GM10248 (cell line): ENCODE measurements at regions not wholly inside any gene's neighbourhood (a gene's known extent, or its start where the extent isn't known, plus 50 kb on each side); places are given as distances from the start of the nearest gene placed in this dataset.

ENCODE experiments used
- CTCF ChIA-PET: fragments of 300-600 bp; sonication (Branson Sonifier 250); formaldehyde crosslinking; extraction: SDS; loops from one replicate; lab custom pipeline; 2021; ENCODE audit warnings: antibody characterized with exemption; lab: Yijun Ruan, JAX
- POLR2A ChIA-PET: fragments of 350-650 bp; sonication (Branson Sonifier 250); formaldehyde crosslinking; extraction: SDS; loops from one replicate; lab custom pipeline; 2020; ENCODE audit warnings: antibody characterized with exemption; lab: Yijun Ruan, JAX
- DNase-seq: peaks from one replicate; pipeline ENCODE4 v3.0.0; 2012; ENCODE audit errors: extremely low spot score
- TF ChIP-seq, protein P1 (sequence below): IDR thresholded peaks from 2 replicates; pipeline ENCODE4 v1.5.1; 2012; ENCODE audit warnings: mild to moderate bottlenecking, low read depth; ENCODE audit errors: extremely low read depth, missing control alignments, control extremely low read depth

DNA sequence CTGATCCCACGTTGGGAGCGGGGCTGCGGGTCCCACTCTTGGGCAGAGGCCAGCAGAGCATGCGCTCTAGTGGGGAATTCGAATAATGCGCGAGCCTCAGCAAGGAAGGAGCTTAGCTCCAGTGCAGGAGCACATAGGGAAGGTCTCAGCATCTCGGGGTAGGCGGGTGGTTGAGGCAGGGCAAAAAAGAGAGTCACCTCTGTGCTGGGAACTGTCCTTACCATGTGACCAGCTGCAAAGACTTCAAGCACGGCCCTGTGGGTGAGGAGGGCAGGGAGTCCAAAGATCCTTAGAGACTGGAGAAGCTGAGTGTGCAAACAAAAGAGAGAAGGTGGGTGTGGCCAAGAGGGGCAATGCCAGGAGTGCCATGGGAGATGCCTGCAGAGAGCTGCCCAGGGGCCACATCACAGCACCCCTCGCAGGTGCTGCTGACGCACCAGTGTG lies 79.2 kb upstream of the CD93 start:
- no peak for DNase-seq
- POLR2A ChIA-PET, result no interaction called here
- CTCF ChIA-PET, result interaction anchor here (1.1 to 2.2 kb wide), 3 partner anchors 15 to 46 kb away, joined by 3 to 5 read pairs (median 3); no protein-coding TSS in a partner anchor
- TF ChIP-seq, protein P1, sequence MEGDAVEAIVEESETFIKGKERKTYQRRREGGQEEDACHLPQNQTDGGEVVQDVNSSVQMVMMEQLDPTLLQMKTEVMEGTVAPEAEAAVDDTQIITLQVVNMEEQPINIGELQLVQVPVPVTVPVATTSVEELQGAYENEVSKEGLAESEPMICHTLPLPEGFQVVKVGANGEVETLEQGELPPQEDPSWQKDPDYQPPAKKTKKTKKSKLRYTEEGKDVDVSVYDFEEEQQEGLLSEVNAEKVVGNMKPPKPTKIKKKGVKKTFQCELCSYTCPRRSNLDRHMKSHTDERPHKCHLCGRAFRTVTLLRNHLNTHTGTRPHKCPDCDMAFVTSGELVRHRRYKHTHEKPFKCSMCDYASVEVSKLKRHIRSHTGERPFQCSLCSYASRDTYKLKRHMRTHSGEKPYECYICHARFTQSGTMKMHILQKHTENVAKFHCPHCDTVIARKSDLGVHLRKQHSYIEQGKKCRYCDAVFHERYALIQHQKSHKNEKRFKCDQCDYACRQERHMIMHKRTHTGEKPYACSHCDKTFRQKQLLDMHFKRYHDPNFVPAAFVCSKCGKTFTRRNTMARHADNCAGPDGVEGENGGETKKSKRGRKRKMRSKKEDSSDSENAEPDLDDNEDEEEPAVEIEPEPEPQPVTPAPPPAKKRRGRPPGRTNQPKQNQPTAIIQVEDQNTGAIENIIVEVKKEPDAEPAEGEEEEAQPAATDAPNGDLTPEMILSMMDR, result peak; percentile 22

DNA sequence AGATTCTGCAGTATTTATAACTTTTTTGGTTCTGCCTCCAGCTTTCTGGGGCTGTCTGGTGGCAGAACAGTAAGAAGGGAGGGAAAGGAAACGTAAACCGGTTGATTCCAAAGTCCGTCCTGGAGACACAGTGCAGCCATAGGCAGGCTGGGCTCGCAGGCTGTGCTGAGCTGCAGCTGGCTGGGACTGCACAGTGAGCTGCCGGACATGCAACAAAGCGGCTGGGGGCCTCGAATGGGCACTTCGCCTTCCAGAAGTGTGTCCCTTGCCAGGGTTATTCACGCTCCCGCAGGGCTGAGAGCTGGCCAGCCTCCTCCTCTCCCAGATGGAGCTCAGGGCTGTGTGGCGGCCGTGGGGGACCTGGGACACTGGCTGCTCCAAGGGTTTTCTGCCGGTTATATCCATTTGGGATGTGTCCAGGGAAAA lies 78.1 kb upstream of the CD93 start:
- DNase-seq, result no peak
- POLR2A ChIA-PET, result no interaction called here
- TF ChIP-seq, protein P1, result no peak
- CTCF ChIA-PET, result interaction anchor here (1.3 to 2.2 kb wide), 4 partner anchors 15 to 113 kb away, joined by 3 to 5 read pairs (median 4); no protein-coding TSS in a partner anchor

DNA sequence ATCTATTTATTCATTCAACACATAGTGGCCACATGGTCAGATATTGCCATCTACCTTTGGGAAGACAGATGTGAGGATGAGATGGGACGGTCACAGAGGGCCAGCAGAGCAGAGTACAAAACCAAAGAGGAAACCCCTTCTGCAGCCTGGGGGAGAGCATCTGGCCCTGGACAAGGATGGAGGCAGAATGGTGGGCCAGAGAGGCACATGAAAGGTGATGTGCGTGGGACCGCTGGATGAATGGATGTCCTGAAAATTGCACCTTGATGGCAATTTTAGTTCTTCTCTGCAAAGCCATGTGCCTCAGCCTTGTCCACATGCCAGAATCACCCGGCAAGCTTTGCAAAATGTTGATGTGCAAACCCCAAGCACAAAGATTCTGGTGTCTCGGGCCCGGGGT lies 77.4 kb upstream of the CD93 start:
- TF ChIP-seq, protein P1, result no peak
- ChIA-PET POLR2A (no interaction called here), CTCF (interaction anchor here (1.3 kb wide), 2 partner anchors 15 to 112 kb away, joined by 3 to 4 read pairs; no protein-coding TSS in a partner anchor)
- DNase-seq, result no peak

DNA sequence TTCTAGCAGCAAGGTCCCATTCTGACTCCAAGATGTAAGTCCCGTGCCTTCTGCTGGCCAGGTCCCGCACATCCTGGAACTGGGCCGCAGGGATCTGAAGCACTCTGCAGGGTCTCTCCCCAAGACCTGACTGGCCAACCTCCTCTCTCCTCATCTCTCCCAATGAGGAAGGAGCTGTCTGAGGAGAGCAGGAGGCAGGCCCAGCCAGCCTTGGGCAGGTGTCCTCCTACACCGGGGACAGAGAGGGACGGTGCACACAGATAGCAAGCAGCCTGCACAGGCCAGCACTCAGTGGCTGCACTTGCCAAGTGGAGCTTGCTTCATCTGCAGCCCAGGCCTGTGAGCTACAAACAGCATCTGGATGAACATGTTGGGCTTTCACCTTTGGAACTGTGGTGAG lies 76.8 kb upstream of the CD93 start:
- TF ChIP-seq, protein P1, result no peak
- ChIA-PET POLR2A (no interaction called here), CTCF (interaction anchor here (1.3 kb wide), 2 partner anchors 14 to 112 kb away, joined by 3 to 4 read pairs; no protein-coding TSS in a partner anchor)
- DNase-seq, result no peak

DNA sequence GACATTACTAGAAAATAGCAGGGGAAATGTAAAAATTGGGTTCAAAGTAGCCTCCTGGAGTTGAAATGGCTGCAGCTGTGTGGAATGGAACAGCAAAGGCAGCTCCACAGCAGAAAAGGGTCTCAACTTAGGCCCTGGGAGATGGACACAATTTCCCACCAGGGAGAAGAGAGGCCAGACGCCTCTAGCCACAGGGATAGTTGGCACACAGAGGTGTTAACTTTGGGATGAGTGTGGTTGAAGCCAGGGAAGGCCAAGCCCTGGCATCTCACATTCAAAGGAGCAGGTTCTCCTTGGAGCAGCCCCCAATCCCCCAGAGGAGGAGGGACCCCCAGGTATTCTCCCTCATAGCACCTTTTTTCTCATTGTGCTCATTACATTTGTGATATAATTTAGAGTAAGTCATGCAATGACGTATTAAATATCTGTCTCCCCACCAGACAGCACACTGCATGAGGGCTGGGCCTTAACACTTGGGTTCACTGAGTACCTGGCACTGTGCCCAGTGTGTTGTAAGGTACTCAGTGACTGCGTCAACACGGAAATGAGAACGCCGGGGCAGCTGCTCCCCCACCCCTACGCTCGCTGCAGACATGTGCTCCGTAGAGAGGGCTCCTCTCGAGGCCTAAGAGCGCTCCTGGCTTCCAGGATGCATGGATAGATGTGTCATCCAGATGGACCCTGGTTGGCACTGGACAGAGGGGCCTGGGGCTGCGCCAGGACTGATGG lies 76.0 kb upstream of the CD93 start:
- no peak for DNase-seq
- TF ChIP-seq, protein P1, result no peak
- POLR2A ChIA-PET, result no interaction called here
- CTCF ChIA-PET, result interaction anchor here (1.4 kb wide), 1 partner anchor 46 kb away, joined by 3 read pairs; no protein-coding TSS in a partner anchor

DNA sequence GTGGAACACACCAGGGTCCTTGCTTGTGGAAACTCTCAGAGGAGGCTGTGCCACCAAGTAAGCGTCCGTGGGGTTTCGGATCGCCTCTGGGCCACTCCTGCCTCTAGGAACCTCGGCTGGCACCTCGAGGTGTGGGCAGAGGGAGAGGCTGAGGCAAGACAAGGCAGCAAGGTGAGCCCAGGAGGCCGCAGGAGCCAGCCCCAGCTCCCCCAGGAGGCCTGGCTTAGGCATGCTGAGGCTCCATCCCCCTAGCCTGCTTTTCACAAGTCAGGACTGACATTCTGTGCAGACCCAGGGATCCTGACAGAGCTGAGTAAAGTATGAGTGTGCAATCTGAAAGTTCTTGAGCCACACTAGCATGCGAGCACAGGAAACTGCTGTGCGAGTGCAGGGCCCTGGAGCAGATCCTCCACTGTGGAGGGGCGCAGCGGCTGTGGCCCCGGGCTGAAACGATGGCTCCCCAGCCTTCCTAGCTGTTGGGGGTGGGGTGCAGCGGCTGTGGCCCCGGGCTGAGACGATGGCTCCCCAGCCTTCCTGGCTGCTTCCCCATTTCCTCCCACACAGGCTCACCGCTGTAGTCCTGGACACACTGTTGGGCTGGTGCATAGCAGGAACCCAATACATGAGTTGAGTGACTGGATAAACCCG lies 75.2 kb upstream of the CD93 start:
- TF ChIP-seq, protein P1, result no peak
- CTCF ChIA-PET, result interaction anchor here (1.0 to 3.1 kb wide), 5 partner anchors 10 to 111 kb away, joined by 3 to 12 read pairs (median 3); no protein-coding TSS in a partner anchor
- no peak for DNase-seq
- POLR2A ChIA-PET, result no interaction called here
